T1000 (cell line): ENCODE measurements at regions not wholly inside any gene's neighbourhood (a gene's known extent, or its start where the extent isn't known, plus 50 kb on each side); places are given as distances from the start of the nearest gene placed in this dataset.

Experiments
- DNase-seq: peaks from one replicate; lab custom pipeline; 2025; ENCODE audit warnings: mixed read lengths; lab: John Stamatoyannopoulos, UW

GRCh38 chr20:57946559-57947315 is 236.9 kb upstream of the PMEPA1 start:
- no peak for DNase-seq

GRCh38 chr20:57944988-57945387 is 235.2 kb upstream of the PMEPA1 start:
- DNase-seq = no peak

- no peak for DNase-seq
Observed at GRCh38 chr20:57943950-57944349, 234.1 kb upstream of the PMEPA1 start.

- DNase-seq = no peak
Observed at GRCh38 chr20:57943291-57943690, 233.5 kb upstream of the PMEPA1 start.

- DNase-seq = no peak
Observed at GRCh38 chr20:57941604-57942381, 232.0 kb upstream of the PMEPA1 start.

- no peak for DNase-seq
Observed at GRCh38 chr20:57940868-57941522, 231.2 kb upstream of the PMEPA1 start.

- DNase-seq = no peak
Observed at GRCh38 chr20:57940376-57940775, 230.6 kb upstream of the PMEPA1 start.

GRCh38 chr20:57939499-57939898 is 229.7 kb upstream of the PMEPA1 start:
- DNase-seq = no peak

- no peak for DNase-seq
Observed at GRCh38 chr20:57938158-57939108, 228.6 kb upstream of the PMEPA1 start.

GRCh38 chr20:57936636-57937385 is 227.0 kb upstream of the PMEPA1 start:
- DNase-seq = no peak

- no peak for DNase-seq
Observed at GRCh38 chr20:57934913-57935312, 225.1 kb upstream of the PMEPA1 start.

- DNase-seq = peak; percentile 64
Observed at GRCh38 chr20:57934007-57934805, 224.4 kb upstream of the PMEPA1 start.

GRCh38 chr20:57932227-57932864 is 222.5 kb upstream of the PMEPA1 start:
- DNase-seq = no peak

GRCh38 chr20:57930351-57930750 is 220.5 kb upstream of the PMEPA1 start:
- no peak for DNase-seq

GRCh38 chr20:57928181-57928967 is 218.6 kb upstream of the PMEPA1 start:
- no peak for DNase-seq

- no peak for DNase-seq
Observed at GRCh38 chr20:57927376-57927775, 217.6 kb upstream of the PMEPA1 start.

- no peak for DNase-seq
Observed at GRCh38 chr20:57922706-57923105, 212.9 kb upstream of the PMEPA1 start.

GRCh38 chr20:57922083-57922482 is 212.3 kb upstream of the PMEPA1 start:
- DNase-seq = no peak

- DNase-seq = no peak
Observed at GRCh38 chr20:57921676-57922075, 211.9 kb upstream of the PMEPA1 start.
